ENCODE measurements at regions not wholly inside any gene's neighbourhood (a gene's known extent, or its start where the extent isn't known, plus 50 kb on each side); places are given as distances from the start of the nearest gene placed in this dataset.

- no peaks in the 10 kb centered on the region for H3K9me3 Mint-ChIP-seq
- DNase-seq: no peak
- H3K27ac Mint-ChIP-seq: no peak overlapping the region
Measured at GRCh38 chr15:31264559-31265089, 62.0 kb upstream of the KLF13 start.

DNA sequence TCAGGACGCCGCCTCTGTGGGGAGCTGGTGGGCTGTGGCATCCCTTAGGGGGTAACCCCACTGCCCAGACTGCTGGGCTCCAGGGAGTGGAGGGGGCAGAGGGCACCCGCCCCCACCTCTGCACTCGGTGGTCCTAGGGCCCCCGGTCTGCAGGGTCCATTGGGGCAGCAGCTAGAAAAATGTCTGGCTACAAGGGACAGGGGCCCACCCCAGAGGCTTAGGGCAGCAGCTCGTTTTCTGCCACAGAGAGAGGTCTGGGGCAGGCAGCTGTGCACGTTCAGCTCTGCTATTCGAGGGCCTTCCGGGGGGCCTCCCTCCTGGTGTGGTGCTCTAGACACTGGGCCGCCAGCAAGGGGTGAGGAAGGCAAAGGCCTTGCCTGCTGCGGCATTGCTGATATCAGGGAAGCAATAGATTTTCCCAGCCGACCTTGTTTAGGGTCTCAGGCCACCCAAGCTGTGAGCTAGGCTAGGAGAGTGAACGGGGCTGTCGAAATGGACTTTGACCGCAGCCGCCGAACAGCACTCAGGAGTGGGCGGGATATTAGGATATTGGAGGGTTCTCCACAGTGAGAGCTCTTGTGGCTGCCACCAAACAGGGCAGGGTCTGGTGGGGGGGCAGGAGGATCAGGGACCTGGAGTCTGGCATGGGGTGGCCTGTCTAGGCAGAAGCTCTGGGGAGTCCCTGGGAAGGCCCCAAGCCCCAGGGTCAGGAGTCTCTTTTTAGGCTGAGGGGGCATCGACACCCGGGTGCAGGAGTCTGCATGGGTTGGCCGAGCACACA lies 61.4 kb upstream of the KLF13 start:
- Mint-ChIP-seq H3K27ac (peak overlapping the region; percentile 22), H3K27me3 (peaks cover 3% of the 10 kb centered on the region), H3K4me3 (no peak overlapping the region), H3K9me3 (no peaks in the 10 kb centered on the region), H3K36me3 (ENCODE audit: low read depth) (no peaks in the 10 kb centered on the region), H3K4me1 (peaks cover 68% of the 10 kb centered on the region)
- DNase-seq (no peak), ATAC-seq (no peak)

More at GRCh38 chr15:31264559-31265089, 62.0 kb upstream of the KLF13 start:
- Mint-ChIP-seq H3K27me3 (peaks cover 3% of the 10 kb centered on the region), H3K4me3 (no peak overlapping the region), H3K36me3 (ENCODE audit: low read depth) (no peaks in the 10 kb centered on the region), H3K4me1 (peaks cover 67% of the 10 kb centered on the region)
- ATAC-seq: no peak

DNA sequence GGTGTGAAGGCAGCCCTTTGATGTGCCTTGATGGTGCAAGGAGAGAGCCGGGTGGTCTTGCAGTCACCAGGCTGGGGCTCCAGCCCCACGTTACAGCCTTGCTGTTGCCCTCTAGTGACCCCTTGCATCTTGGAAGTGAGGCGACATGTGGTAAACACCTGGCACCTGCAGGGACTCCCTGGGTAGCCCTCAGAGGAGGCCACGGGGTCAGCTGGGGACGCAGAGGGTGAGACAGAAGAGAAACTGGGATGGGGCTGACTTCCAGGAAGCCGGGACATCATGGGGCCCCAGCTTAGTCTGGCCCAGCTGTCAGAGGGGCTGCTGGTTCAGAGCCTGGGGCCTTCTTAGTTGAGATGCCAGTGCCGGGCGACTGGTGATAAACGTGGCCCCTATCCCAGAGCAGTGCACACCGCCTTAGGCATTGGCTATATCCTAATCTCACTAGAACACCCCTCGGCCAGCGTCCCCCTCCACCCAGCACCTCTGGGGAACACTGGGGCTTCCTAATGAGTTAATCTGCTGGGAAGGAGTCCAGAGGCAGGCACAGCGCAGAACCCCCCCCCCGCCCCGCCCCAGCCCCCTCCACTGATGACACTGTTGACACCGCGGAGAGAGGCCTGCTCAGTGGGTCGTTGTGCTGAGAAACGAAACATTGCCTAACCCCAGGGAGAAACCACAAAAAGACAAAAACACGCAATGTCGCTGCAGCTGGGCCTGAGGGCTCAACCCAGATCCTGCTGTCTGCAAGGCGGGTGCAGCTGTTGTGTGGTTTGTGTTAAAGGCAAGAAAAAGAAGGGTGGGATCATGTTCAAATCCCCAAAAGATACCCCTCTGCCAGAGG lies 60.5 kb upstream of the KLF13 start:
- peak overlapping the region; percentile 69 for H3K4me3 Mint-ChIP-seq
- no peaks in the 10 kb centered on the region for H3K36me3 Mint-ChIP-seq (ENCODE audit: low read depth)
- peak overlapping the region; percentile 82 for H3K27ac Mint-ChIP-seq
- ATAC-seq (peak; percentile 51), DNase-seq (peak; percentile 53)
- H3K27me3 Mint-ChIP-seq: peaks cover 3% of the 10 kb centered on the region
- no peaks in the 10 kb centered on the region for H3K9me3 Mint-ChIP-seq
- H3K4me1 Mint-ChIP-seq: peaks cover 68% of the 10 kb centered on the region

- no peaks in the 10 kb centered on the region for H3K36me3 Mint-ChIP-seq (ENCODE audit: low read depth)
- no peaks in the 10 kb centered on the region for H3K9me3 Mint-ChIP-seq
- H3K27ac Mint-ChIP-seq: peak overlapping the region; percentile 82
- no peak for DNase-seq
- peak; percentile 4 for ATAC-seq
- H3K4me3 Mint-ChIP-seq: peak overlapping the region; percentile 69
- peaks cover 3% of the 10 kb centered on the region for H3K27me3 Mint-ChIP-seq
- peaks cover 63% of the 10 kb centered on the region for H3K4me1 Mint-ChIP-seq
Measured at GRCh38 chr15:31266712-31267111, 59.9 kb upstream of the KLF13 start.

- Mint-ChIP-seq H3K9me3 (no peaks in the 10 kb centered on the region), H3K4me1 (peaks cover 58% of the 10 kb centered on the region), H3K27me3 (peaks cover 3% of the 10 kb centered on the region), H3K36me3 (ENCODE audit: low read depth) (no peaks in the 10 kb centered on the region), H3K27ac (no peak overlapping the region), H3K4me3 (no peak overlapping the region)
- DNase-seq (no peak), ATAC-seq (no peak)
Measured at GRCh38 chr15:31267161-31268107, 59.2 kb upstream of the KLF13 start.

DNA sequence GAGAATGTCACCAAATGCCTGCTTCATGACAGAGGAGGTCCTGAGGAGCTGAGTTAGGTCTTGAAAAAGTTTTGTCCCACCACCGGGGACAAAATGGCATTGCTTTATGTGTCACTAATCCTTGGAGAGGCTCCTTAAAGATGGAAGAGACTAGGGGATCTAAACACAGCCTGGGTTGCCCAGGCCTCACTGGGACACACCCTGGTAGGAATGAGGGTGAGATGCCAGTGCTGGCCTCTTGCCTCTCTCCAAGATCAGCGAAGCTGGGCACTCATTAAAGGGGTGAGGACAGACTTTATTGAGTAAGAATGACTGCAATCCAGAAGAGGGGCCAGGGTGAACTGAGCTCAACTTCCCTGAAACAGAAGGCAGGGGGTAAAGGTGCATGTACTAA lies 58.5 kb upstream of the KLF13 start:
- DNase-seq (no peak), ATAC-seq (no peak)
- H3K4me1 Mint-ChIP-seq: peaks cover 52% of the 10 kb centered on the region
- no peak overlapping the region for H3K4me3 Mint-ChIP-seq
- H3K27ac Mint-ChIP-seq: no peak overlapping the region
- H3K27me3 Mint-ChIP-seq: peaks cover 3% of the 10 kb centered on the region
- H3K9me3 Mint-ChIP-seq: no peaks in the 10 kb centered on the region
- H3K36me3 Mint-ChIP-seq (ENCODE audit: low read depth): no peaks in the 10 kb centered on the region

- Mint-ChIP-seq H3K4me1 (peaks cover 46% of the 10 kb centered on the region), H3K4me3 (no peak overlapping the region), H3K27ac (no peak overlapping the region)
Measured at GRCh38 chr15:31268911-31269784, 57.5 kb upstream of the KLF13 start.

GRCh38 chr15:31269816-31270575 lies 56.6 kb upstream of the KLF13 start:
- H3K36me3 Mint-ChIP-seq (ENCODE audit: low read depth): no peaks in the 10 kb centered on the region
- no peaks in the 10 kb centered on the region for H3K9me3 Mint-ChIP-seq
- peak; percentile 0 for DNase-seq
- ATAC-seq: no peak
- H3K27ac Mint-ChIP-seq: no peak overlapping the region
- H3K4me1 Mint-ChIP-seq: peaks cover 42% of the 10 kb centered on the region
- H3K4me3 Mint-ChIP-seq: no peak overlapping the region
- H3K27me3 Mint-ChIP-seq: no peaks in the 10 kb centered on the region

More at GRCh38 chr15:31268911-31269784, 57.5 kb upstream of the KLF13 start:
- Mint-ChIP-seq H3K27me3 (no peaks in the 10 kb centered on the region), H3K36me3 (ENCODE audit: low read depth) (no peaks in the 10 kb centered on the region), H3K9me3 (no peaks in the 10 kb centered on the region)
- DNase-seq (no peak), ATAC-seq (no peak)

DNA sequence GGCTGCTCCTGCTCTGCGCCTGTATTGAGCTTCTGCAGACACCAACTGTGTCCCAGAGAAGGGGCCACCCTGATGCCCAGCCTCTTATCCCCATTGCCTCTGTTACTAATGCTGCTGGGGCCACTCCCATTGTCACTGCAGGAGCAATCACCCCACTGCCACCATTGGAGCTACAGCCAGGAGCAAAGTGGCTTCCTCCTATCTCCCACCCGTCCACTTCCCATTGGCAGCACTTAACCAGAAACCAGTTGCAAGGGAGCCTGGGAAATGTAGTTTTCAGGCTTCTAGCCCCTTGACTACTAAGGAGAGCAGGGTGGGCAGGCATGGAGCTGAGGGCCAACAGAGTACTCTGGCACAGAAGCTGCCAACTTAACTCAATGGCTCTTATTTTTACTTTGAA lies 55.9 kb upstream of the KLF13 start:
- Mint-ChIP-seq H3K9me3 (no peaks in the 10 kb centered on the region), H3K4me3 (no peak overlapping the region), H3K4me1 (peaks cover 35% of the 10 kb centered on the region), H3K36me3 (ENCODE audit: low read depth) (no peaks in the 10 kb centered on the region), H3K27me3 (no peaks in the 10 kb centered on the region), H3K27ac (no peak overlapping the region)
- DNase-seq (no peak), ATAC-seq (no peak)

GRCh38 chr15:31271224-31271635 lies 55.4 kb upstream of the KLF13 start:
- no peak for DNase-seq
- Mint-ChIP-seq H3K9me3 (no peaks in the 10 kb centered on the region), H3K27ac (no peak overlapping the region), H3K4me1 (peaks cover 31% of the 10 kb centered on the region), H3K27me3 (no peaks in the 10 kb centered on the region), H3K4me3 (no peak overlapping the region), H3K36me3 (ENCODE audit: low read depth) (no peaks in the 10 kb centered on the region)
- ATAC-seq: no peak

GRCh38 chr15:31271711-31272557 lies 54.7 kb upstream of the KLF13 start:
- no peaks in the 10 kb centered on the region for H3K9me3 Mint-ChIP-seq
- no peaks in the 10 kb centered on the region for H3K27me3 Mint-ChIP-seq
- no peak overlapping the region for H3K27ac Mint-ChIP-seq
- no peaks in the 10 kb centered on the region for H3K36me3 Mint-ChIP-seq (ENCODE audit: low read depth)
- ATAC-seq (no peak), DNase-seq (no peak)
- peaks cover 24% of the 10 kb centered on the region for H3K4me1 Mint-ChIP-seq
- H3K4me3 Mint-ChIP-seq: no peak overlapping the region

GRCh38 chr15:31272558-31273257 lies 53.9 kb upstream of the KLF13 start:
- Mint-ChIP-seq H3K27ac (no peak overlapping the region), H3K4me3 (no peak overlapping the region)
- DNase-seq: no peak

More at GRCh38 chr15:31272558-31273257, 53.9 kb upstream of the KLF13 start:
- no peaks in the 10 kb centered on the region for H3K36me3 Mint-ChIP-seq (ENCODE audit: low read depth)
- peaks cover 16% of the 10 kb centered on the region for H3K4me1 Mint-ChIP-seq
- ATAC-seq: no peak
- H3K9me3 Mint-ChIP-seq: no peaks in the 10 kb centered on the region
- no peaks in the 10 kb centered on the region for H3K27me3 Mint-ChIP-seq

Data from activated naive CD8-positive, alpha-beta T cell treated with anti-CD3 and anti-CD28 coated beads, Interleukin-2, amount 50 U/mL, for 24 hours (primary cell).